DND-41 (cell line): ENCODE measurements at regions not wholly inside any gene's neighbourhood (a gene's known extent, or its start where the extent isn't known, plus 50 kb on each side); places are given as distances from the start of the nearest gene placed in this dataset.

ENCODE experiments used
- CTCF ChIP-seq: IDR thresholded peaks from 2 replicates; pipeline ENCODE4 v1.5.1; 2012; ENCODE audit warnings: borderline replicate concordance, low read length, moderate library complexity, mild to moderate bottlenecking; ENCODE audit not compliant: poor library complexity, severe bottlenecking; ENCODE audit errors: extremely low read depth
- EZH2 ChIP-seq: IDR thresholded peaks from 3 replicates; pipeline ENCODE4 v1.6.1; 2012; ENCODE audit warnings: borderline replicate concordance, low read depth, mild to moderate bottlenecking, moderate library complexity, low read length, inconsistent platforms; ENCODE audit not compliant: severe bottlenecking

GRCh38 chr13:73339086-73339485 lies 280.3 kb downstream of the KLF5 start:
- TF ChIP-seq CTCF (no peak), EZH2 (no peak)
